ENCODE measurements at regions not wholly inside any gene's neighbourhood (a gene's known extent, or its start where the extent isn't known, plus 50 kb on each side); places are given as distances from the start of the nearest gene placed in this dataset.

- no peak for DNase-seq
- H3K9me3 ChIP-seq (replicated peaks in 1 of 3): no peaks in the 10 kb centered on the region
- no peak overlapping the region for H3K4me3 ChIP-seq
- no peaks in the 10 kb centered on the region for H3K4me1 ChIP-seq (replicated peaks in 1 of 2)
- H3K27ac ChIP-seq: no peak overlapping the region
- 80 to 86% (median 84%) methylated on average over 4 of the region's 4 CpGs for WGBS, 4 donors
- TF ChIP-seq CTCF (IDR thresholded peaks at IDR 0.05) (no peak), POLR2A (IDR thresholded peaks at IDR 0.05) (no peak)
- H3K27me3 ChIP-seq: no peaks in the 10 kb centered on the region
- no peaks in the 10 kb centered on the region for H3K36me3 ChIP-seq (replicated peaks in 1 of 2)
- intact Hi-C loops (cut with DNase I): no loop called here
These were observed 119.2 kb upstream of the NPVF start for GRCh38 chr7:25347360-25348066.

- H3K9me3 ChIP-seq (replicated peaks in 1 of 3): no peaks in the 10 kb centered on the region
- no peak overlapping the region for H3K27ac ChIP-seq
- no peaks in the 10 kb centered on the region for H3K4me1 ChIP-seq (replicated peaks in 1 of 2)
- intact Hi-C loops (cut with DNase I): no loop called here
- no peak overlapping the region for H3K4me3 ChIP-seq
- 69 to 85% (median 75%) methylated on average over 3 of the region's 3 CpGs for WGBS, 4 donors
- no peaks in the 10 kb centered on the region for H3K36me3 ChIP-seq (replicated peaks in 1 of 2)
- DNase-seq: no peak
- no peak for TF ChIP-seq POLR2A (IDR thresholded peaks at IDR 0.05)
- no peak for TF ChIP-seq CTCF (IDR thresholded peaks at IDR 0.05)
- H3K27me3 ChIP-seq: no peaks in the 10 kb centered on the region
These were observed 119.8 kb upstream of the NPVF start for GRCh38 chr7:25348104-25348503.

DNA sequence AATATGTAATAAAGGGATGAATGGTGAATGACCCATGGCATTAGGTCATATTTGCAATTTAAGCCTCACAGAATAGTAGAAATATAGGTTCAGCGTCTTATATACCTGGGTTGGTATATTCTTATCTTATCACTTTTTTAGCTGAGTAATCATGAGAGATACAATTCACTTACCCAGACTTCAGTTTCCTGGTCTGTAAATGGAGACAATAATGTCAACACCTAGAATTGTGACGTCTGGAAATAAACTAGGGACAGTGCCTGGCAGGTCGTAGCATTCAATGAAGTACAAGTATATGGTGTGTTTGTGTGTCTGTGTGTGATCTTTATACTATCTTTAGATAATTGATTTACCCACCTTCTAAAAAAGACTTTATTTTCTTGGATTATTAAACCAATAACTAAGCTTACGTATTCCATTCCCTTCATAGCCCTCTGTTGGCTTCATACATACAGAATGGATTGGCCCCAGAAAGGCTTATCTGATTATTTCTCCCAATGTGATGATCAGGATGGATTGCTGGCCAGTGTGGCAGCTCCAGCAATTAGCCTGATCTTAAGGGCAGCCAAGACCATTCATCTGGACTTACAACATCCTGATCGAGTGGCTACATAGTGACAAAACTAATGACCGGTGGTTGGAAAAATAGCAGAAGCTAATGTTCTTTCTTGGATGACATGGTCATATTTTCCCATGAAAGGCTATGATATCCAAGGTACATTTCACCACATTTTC is 121.2 kb upstream of the NPVF start:
- TF ChIP-seq CTCF (IDR thresholded peaks at IDR 0.05) (no peak), POLR2A (IDR thresholded peaks at IDR 0.05) (no peak)
- H3K27me3 ChIP-seq: no peaks in the 10 kb centered on the region
- H3K27ac ChIP-seq: no peak overlapping the region
- 76 to 86% (median 84%) methylated on average over 6 of the region's 6 CpGs for WGBS, 4 donors
- no peaks in the 10 kb centered on the region for H3K36me3 ChIP-seq (replicated peaks in 1 of 2)
- H3K9me3 ChIP-seq (replicated peaks in 1 of 3): no peaks in the 10 kb centered on the region
- no peak overlapping the region for H3K4me3 ChIP-seq
- intact Hi-C loops (cut with DNase I): no loop called here
- H3K4me1 ChIP-seq (replicated peaks in 1 of 2): no peaks in the 10 kb centered on the region
- no peak for DNase-seq

DNA sequence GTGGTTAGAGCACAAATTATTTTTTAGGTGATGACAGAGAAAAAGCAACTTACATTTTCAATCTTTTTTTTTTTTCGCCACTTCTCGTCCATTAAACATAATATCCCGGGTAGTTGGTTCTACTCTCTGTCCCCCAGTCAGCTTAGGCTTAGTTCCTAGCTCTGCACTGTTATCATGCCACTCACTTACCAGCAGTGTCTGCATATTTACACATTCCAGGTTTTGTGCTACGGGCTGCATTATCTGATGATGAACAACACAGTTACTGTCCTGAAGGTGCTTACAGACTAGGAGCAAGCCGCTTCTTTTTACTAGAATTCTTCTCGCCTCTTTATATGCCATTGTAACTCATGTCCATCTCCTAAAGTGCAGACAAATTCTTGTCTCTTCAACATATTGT is 121.8 kb upstream of the NPVF start:
- H3K36me3 ChIP-seq (replicated peaks in 1 of 2): no peaks in the 10 kb centered on the region
- H3K27ac ChIP-seq: no peak overlapping the region
- H3K27me3 ChIP-seq: no peaks in the 10 kb centered on the region
- no peaks in the 10 kb centered on the region for H3K4me1 ChIP-seq (replicated peaks in 1 of 2)
- no peaks in the 10 kb centered on the region for H3K9me3 ChIP-seq (replicated peaks in 1 of 3)
- no peak for TF ChIP-seq CTCF (IDR thresholded peaks at IDR 0.05)
- TF ChIP-seq POLR2A (IDR thresholded peaks at IDR 0.05): no peak
- intact Hi-C loops (cut with DNase I): no loop called here
- no peak for DNase-seq
- 78 to 85% (median 83%) methylated on average over 6 of the region's 6 CpGs for WGBS, 4 donors
- no peak overlapping the region for H3K4me3 ChIP-seq

Data from adrenal gland (tissue), 9 donors.